HEK293 (cell line): ENCODE measurements at regions not wholly inside any gene's neighbourhood (a gene's known extent, or its start where the extent isn't known, plus 50 kb on each side); places are given as distances from the start of the nearest gene placed in this dataset.

ENCODE experiments used
- CTCF ChIA-PET: fragments of 350-600 bp; formaldehyde crosslinking; extraction: SDS; loops from one replicate; lab custom pipeline; 2021; ENCODE audit warnings: antibody characterized with exemption; lab: Yijun Ruan, JAX
- POLR2A ChIA-PET: fragments of 300-600 bp; formaldehyde crosslinking; extraction: SDS; loops from one replicate; lab custom pipeline; 2020; ENCODE audit warnings: antibody characterized with exemption, inconsistent platforms; lab: Yijun Ruan, JAX
- H3K27ac ChIP-seq: fragments of 200-500 bp; sonication (Bioruptor generic); 2 replicates; pipeline ENCODE4 v1.5.1; 2014; ENCODE audit warnings: low read depth, low read length, control low read depth, inconsistent platforms; ENCODE audit errors: extremely low read depth
- H3K36me3 ChIP-seq, 2 experiments: fragments of 200-500 bp in 1 of 2; sonication (Bioruptor generic) in 1 of 2; 1 replicate in 1 of 2; 2 replicates in 1 of 2; pipeline ENCODE4 v1.5.1; 2014 to 2017; ENCODE audit warnings: inconsistent platforms in 2 of 2, low read length in 2 of 2; ENCODE audit not compliant: control insufficient read depth in 2 of 2, insufficient read depth in 1 of 2
- H3K4me1 ChIP-seq: fragments of 200-500 bp; sonication (Bioruptor generic); 2 replicates; pipeline ENCODE4 v1.5.1; 2014; ENCODE audit warnings: mild to moderate bottlenecking, low read length, inconsistent platforms; ENCODE audit not compliant: control insufficient read depth, insufficient read depth
- H3K4me3 ChIP-seq: 2 replicates; pipeline ENCODE4 v1.5.1; 2011; ENCODE audit warnings: low read depth, mild to moderate bottlenecking, control low read depth, low read length, moderate library complexity
- H3K9me3 ChIP-seq: fragments of 200-500 bp; sonication (Bioruptor generic); 2 replicates; pipeline ENCODE4 v1.5.1; 2014; ENCODE audit warnings: low read depth, low read length, inconsistent platforms; ENCODE audit not compliant: control insufficient read depth, insufficient read depth
- AEBP2 ChIP-seq: fragments of 450-650 bp; formaldehyde crosslinking; IDR thresholded peaks from 2 replicates; pipeline ENCODE4 v1.5.1; 2016; ENCODE audit warnings: missing biosample characterization, missing genetic modification characterization, borderline replicate concordance
- BCL11A ChIP-seq: fragments of 450-650 bp; formaldehyde crosslinking; IDR thresholded peaks from 2 replicates; pipeline ENCODE4 v1.5.1; 2016; ENCODE audit warnings: low read depth, missing biosample characterization, missing genetic modification characterization
- KLF1 ChIP-seq: fragments of 450-650 bp; formaldehyde crosslinking; IDR thresholded peaks from 2 replicates; pipeline ENCODE4 v1.5.1; 2016; ENCODE audit warnings: missing biosample characterization, missing genetic modification characterization
- KLF16 ChIP-seq: fragments of 450-650 bp; formaldehyde crosslinking; IDR thresholded peaks from 2 replicates; pipeline ENCODE4 v1.5.1; 2017; ENCODE audit warnings: missing biosample characterization, missing genetic modification characterization
- MYNN ChIP-seq: fragments of 450-650 bp; formaldehyde crosslinking; IDR thresholded peaks from 2 replicates; pipeline ENCODE4 v1.5.1; 2016; ENCODE audit warnings: missing biosample characterization, missing genetic modification characterization, borderline replicate concordance
- MZF1 ChIP-seq: fragments of 450-650 bp; formaldehyde crosslinking; IDR thresholded peaks from 2 replicates; pipeline ENCODE4 v1.5.1; 2017; ENCODE audit warnings: missing biosample characterization, missing genetic modification characterization, borderline replicate concordance
- ZBTB1 ChIP-seq: fragments of 450-650 bp; formaldehyde crosslinking; IDR thresholded peaks from 2 replicates; pipeline ENCODE4 v1.5.1; 2016; ENCODE audit warnings: missing biosample characterization, missing genetic modification characterization
- ZBTB48 ChIP-seq: fragments of 450-650 bp; formaldehyde crosslinking; IDR thresholded peaks from 2 replicates; pipeline ENCODE4 v1.5.1; 2016; ENCODE audit warnings: missing biosample characterization, missing genetic modification characterization
- ZNF10 ChIP-seq: fragments of 450-650 bp; formaldehyde crosslinking; IDR thresholded peaks from 2 replicates; pipeline ENCODE4 v1.5.1; 2017; ENCODE audit warnings: missing biosample characterization, missing genetic modification characterization
- ZNF2 ChIP-seq: fragments of 450-650 bp; formaldehyde crosslinking; IDR thresholded peaks from 2 replicates; pipeline ENCODE4 v1.5.1; 2016; ENCODE audit warnings: missing biosample characterization, missing genetic modification characterization
- ZNF202 ChIP-seq: fragments of 450-650 bp; formaldehyde crosslinking; IDR thresholded peaks from 2 replicates; pipeline ENCODE4 v1.5.1; 2016; ENCODE audit warnings: missing biosample characterization, missing genetic modification characterization, borderline replicate concordance
- ZNF311 ChIP-seq: fragments of 450-650 bp; formaldehyde crosslinking; IDR thresholded peaks from 2 replicates; pipeline ENCODE4 v1.5.1; 2017; ENCODE audit warnings: missing biosample characterization, missing genetic modification characterization, borderline replicate concordance
- ZNF394 ChIP-seq: fragments of 450-650 bp; formaldehyde crosslinking; IDR thresholded peaks from 2 replicates; pipeline ENCODE4 v1.5.1; 2016; ENCODE audit warnings: missing biosample characterization, missing genetic modification characterization, mild to moderate bottlenecking, moderate library complexity, borderline replicate concordance
- ZNF560 ChIP-seq: fragments of 450-650 bp; formaldehyde crosslinking; IDR thresholded peaks from 2 replicates; pipeline ENCODE4 v1.5.1; 2017; ENCODE audit warnings: missing biosample characterization, missing genetic modification characterization, borderline replicate concordance
- ZNF561 ChIP-seq: fragments of 450-650 bp; IDR thresholded peaks from 2 replicates; pipeline ENCODE4 v1.5.1; 2018; ENCODE audit warnings: missing biosample characterization, missing genetic modification characterization, borderline replicate concordance
- ZNF701 ChIP-seq: fragments of 450-650 bp; formaldehyde crosslinking; IDR thresholded peaks from 2 replicates; pipeline ENCODE4 v1.5.1; 2016; ENCODE audit warnings: missing biosample characterization, missing genetic modification characterization
- ZNF704 ChIP-seq: fragments of 450-650 bp; formaldehyde crosslinking; IDR thresholded peaks from 2 replicates; pipeline ENCODE4 v1.5.1; 2016; ENCODE audit warnings: missing biosample characterization, missing genetic modification characterization
- ZSCAN4 ChIP-seq: fragments of 450-650 bp; formaldehyde crosslinking; IDR thresholded peaks from 2 replicates; pipeline ENCODE4 v1.5.1; 2017; ENCODE audit warnings: missing biosample characterization, missing genetic modification characterization
- TF ChIP-seq, protein P1 (sequence below): fragments of 450-650 bp; formaldehyde crosslinking; IDR thresholded peaks from 2 replicates; pipeline ENCODE4 v1.5.1; 2016; ENCODE audit warnings: missing biosample characterization, missing genetic modification characterization, low read depth
- TF ChIP-seq, protein P2 (sequence below): fragments of 450-650 bp; formaldehyde crosslinking; IDR thresholded peaks from 2 replicates; pipeline ENCODE4 v1.5.1; 2016; ENCODE audit warnings: missing biosample characterization, missing genetic modification characterization
- TF ChIP-seq, protein P3 (sequence below): fragments of 450-650 bp; formaldehyde crosslinking; optimal IDR thresholded peaks from 2 replicates; pipeline ENCODE3; 2016; ENCODE audit warnings: missing biosample characterization, mild to moderate bottlenecking, missing genetic modification characterization
- TF ChIP-seq, protein P4 (sequence below): fragments of 450-650 bp; formaldehyde crosslinking; IDR thresholded peaks from 2 replicates; pipeline ENCODE4 v1.5.1; 2016; ENCODE audit warnings: missing biosample characterization, missing genetic modification characterization
- TF ChIP-seq, protein P5 (sequence below): fragments of 450-650 bp; formaldehyde crosslinking; IDR thresholded peaks from 2 replicates; pipeline ENCODE4 v1.5.1; 2016; ENCODE audit warnings: missing biosample characterization, missing genetic modification characterization

- ChIA-PET CTCF (no interaction called here), POLR2A (no interaction called here)
- no peaks in the 10 kb centered on the region for H3K36me3 ChIP-seq
- H3K4me3 ChIP-seq, result no peak overlapping the region
- no peaks in the 10 kb centered on the region for H3K4me1 ChIP-seq
- TF ChIP-seq ZNF560 (tag by site-specific recombination) (no peak), MYNN (tag by site-specific recombination) (no peak), ZNF311 (no peak), ZNF2 (tag by site-specific recombination) (no peak), ZNF10 (tag by site-specific recombination) (no peak), ZNF704 (tag by site-specific recombination) (no peak), ZBTB48 (tag by site-specific recombination) (no peak), ZNF202 (tag by site-specific recombination) (no peak), ZNF394 (no peak), ZSCAN4 (tag by site-specific recombination) (no peak), MZF1 (tag by site-specific recombination) (no peak)
- TF ChIP-seq, protein P1, sequence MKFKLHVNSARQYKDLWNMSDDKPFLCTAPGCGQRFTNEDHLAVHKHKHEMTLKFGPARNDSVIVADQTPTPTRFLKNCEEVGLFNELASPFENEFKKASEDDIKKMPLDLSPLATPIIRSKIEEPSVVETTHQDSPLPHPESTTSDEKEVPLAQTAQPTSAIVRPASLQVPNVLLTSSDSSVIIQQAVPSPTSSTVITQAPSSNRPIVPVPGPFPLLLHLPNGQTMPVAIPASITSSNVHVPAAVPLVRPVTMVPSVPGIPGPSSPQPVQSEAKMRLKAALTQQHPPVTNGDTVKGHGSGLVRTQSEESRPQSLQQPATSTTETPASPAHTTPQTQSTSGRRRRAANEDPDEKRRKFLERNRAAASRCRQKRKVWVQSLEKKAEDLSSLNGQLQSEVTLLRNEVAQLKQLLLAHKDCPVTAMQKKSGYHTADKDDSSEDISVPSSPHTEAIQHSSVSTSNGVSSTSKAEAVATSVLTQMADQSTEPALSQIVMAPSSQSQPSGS (tag by site-specific recombination), result no peak
- TF ChIP-seq, protein P2, sequence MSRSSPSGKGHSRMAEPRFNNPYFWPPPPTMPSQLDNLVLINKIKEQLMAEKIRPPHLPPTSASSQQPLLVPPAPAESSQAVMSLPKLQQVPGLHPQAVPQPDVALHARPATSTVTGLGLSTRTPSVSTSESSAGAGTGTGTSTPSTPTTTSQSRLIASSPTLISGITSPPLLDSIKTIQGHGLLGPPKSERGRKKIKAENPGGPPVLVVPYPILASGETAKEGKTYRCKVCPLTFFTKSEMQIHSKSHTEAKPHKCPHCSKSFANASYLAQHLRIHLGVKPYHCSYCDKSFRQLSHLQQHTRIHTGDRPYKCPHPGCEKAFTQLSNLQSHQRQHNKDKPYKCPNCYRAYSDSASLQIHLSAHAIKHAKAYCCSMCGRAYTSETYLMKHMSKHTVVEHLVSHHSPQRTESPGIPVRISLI (tag by site-specific recombination), result no peak
- TF ChIP-seq, protein P3, sequence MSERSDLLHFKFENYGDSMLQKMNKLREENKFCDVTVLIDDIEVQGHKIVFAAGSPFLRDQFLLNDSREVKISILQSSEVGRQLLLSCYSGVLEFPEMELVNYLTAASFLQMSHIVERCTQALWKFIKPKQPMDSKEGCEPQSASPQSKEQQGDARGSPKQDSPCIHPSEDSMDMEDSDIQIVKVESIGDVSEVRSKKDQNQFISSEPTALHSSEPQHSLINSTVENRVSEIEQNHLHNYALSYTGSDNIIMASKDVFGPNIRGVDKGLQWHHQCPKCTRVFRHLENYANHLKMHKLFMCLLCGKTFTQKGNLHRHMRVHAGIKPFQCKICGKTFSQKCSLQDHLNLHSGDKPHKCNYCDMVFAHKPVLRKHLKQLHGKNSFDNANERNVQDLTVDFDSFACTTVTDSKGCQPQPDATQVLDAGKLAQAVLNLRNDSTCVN (tag by site-specific recombination), result no peak
- TF ChIP-seq, protein P4, sequence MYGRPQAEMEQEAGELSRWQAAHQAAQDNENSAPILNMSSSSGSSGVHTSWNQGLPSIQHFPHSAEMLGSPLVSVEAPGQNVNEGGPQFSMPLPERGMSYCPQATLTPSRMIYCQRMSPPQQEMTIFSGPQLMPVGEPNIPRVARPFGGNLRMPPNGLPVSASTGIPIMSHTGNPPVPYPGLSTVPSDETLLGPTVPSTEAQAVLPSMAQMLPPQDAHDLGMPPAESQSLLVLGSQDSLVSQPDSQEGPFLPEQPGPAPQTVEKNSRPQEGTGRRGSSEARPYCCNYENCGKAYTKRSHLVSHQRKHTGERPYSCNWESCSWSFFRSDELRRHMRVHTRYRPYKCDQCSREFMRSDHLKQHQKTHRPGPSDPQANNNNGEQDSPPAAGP (tag by site-specific recombination), result no peak
- no peaks in the 10 kb centered on the region for H3K9me3 ChIP-seq
- H3K27ac ChIP-seq, result no peak overlapping the region
These were observed 121.5 kb downstream of the PCTP start for GRCh38 chr17:55872374-55872773.

GRCh38 chr17:55873017-55873758, 122.3 kb downstream of the PCTP start:
- CTCF ChIA-PET, result interaction anchor here (0.6 kb wide), 1 partner anchor 627 kb away, joined by 3 read pairs; no protein-coding TSS in a partner anchor
- POLR2A ChIA-PET, result no interaction called here
- H3K4me3 ChIP-seq, result no peak overlapping the region
- no peaks in the 10 kb centered on the region for H3K4me1 ChIP-seq
- H3K36me3 ChIP-seq, result no peaks in the 10 kb centered on the region
- no peak overlapping the region for H3K27ac ChIP-seq
- H3K9me3 ChIP-seq, result no peaks in the 10 kb centered on the region
- TF ChIP-seq KLF1 (tag by site-specific recombination), result no peak
- TF ChIP-seq ZBTB1, result no peak
- TF ChIP-seq, protein P5, sequence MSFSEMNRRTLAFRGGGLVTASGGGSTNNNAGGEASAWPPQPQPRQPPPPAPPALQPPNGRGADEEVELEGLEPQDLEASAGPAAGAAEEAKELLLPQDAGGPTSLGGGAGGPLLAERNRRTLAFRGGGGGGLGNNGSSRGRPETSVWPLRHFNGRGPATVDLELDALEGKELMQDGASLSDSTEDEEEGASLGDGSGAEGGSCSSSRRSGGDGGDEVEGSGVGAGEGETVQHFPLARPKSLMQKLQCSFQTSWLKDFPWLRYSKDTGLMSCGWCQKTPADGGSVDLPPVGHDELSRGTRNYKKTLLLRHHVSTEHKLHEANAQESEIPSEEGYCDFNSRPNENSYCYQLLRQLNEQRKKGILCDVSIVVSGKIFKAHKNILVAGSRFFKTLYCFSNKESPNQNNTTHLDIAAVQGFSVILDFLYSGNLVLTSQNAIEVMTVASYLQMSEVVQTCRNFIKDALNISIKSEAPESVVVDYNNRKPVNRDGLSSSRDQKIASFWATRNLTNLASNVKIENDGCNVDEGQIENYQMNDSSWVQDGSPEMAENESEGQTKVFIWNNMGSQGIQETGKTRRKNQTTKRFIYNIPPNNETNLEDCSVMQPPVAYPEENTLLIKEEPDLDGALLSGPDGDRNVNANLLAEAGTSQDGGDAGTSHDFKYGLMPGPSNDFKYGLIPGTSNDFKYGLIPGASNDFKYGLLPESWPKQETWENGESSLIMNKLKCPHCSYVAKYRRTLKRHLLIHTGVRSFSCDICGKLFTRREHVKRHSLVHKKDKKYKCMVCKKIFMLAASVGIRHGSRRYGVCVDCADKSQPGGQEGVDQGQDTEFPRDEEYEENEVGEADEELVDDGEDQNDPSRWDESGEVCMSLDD, result no peak
- TF ChIP-seq AEBP2 (tag by site-specific recombination), result no peak
- TF ChIP-seq KLF16, result no peak
- TF ChIP-seq ZNF701 (tag by site-specific recombination), result no peak
- no peak for TF ChIP-seq BCL11A (tag by site-specific recombination)
- TF ChIP-seq ZNF561 (tag by site-specific recombination), result no peak
